ENCODE measurements at regions not wholly inside any gene's neighbourhood (a gene's known extent, or its start where the extent isn't known, plus 50 kb on each side); places are given as distances from the start of the nearest gene placed in this dataset.

DNA sequence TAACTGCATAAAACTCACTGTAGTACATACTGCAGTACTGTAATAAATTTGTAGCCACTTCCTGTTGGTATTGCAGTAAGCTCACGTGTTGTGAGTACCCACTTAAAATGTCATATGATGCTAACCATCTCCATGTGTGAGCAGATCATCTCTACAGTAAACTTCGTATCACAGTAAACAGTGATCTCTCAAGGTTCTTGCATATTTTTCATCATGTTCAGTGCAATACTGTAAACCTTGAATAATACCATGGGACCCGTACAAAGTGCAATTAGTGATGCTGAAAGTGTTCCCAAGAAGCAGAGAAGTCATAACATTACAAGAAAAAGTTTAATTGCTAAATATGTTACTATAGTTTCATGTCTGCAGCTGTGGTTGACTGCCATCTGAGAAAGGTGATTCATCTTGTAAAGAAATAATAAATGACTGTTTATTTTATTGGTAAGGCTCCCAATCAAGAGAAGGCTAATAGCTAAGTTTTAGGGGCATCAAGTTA is 253.8 kb upstream of the POU5F2 start:
- BruUV-seq (replicated peaks): no TSS peak
- Histone ChIP-seq H3K9me3 (ENCODE audit: control insufficient read depth, insufficient read depth, low read length) (no peaks in the 10 kb centered on the region), H3K27me3 (ENCODE audit: control insufficient read depth, insufficient read depth, low read length) (no peaks in the 10 kb centered on the region), H4K5ac (ENCODE audit: low read depth, low read length) (no peak overlapping the region), H2BK5ac (ENCODE audit: low read depth, low read length, poor library complexity, severe bottlenecking) (no peak overlapping the region), H3K4me2 (ENCODE audit: low read depth, low read length) (no peak overlapping the region), H2AFZ (replicated peaks; ENCODE audit: low read length, poor library complexity) (no peak overlapping the region), H4K20me1 (ENCODE audit: insufficient read depth, low read length) (no peaks in the 10 kb centered on the region), H2BK120ac (ENCODE audit: low read depth, low read length) (no peak overlapping the region), H2BK15ac (ENCODE audit: low read depth, low read length) (no peak overlapping the region), H3K14ac (replicated peaks; ENCODE audit: low read depth, low read length) (no peak overlapping the region), H2AK5ac (ENCODE audit: low read depth, low read length) (no peak overlapping the region), H3K9ac (ENCODE audit: low read depth, low read length) (no peak overlapping the region), H3K56ac (ENCODE audit: extremely low read depth, insufficient read depth, low read length) (no peak overlapping the region), H3K18ac (ENCODE audit: low read depth, low read length) (no peak overlapping the region), H3K79me1 (ENCODE audit: low read depth in 1 of 2, low read length in 2 of 2) (peaks cover 0 to 5% of the 10 kb centered on the region in 2 experiments; a peak in 1 of 4 replicates), H3K4me3 (ENCODE audit: insufficient read depth, low read depth, low read length) (no peak overlapping the region), H4K8ac (ENCODE audit: low read depth in 2 of 2, low read length in 2 of 2) (no peak overlapping the region), H4K91ac (ENCODE audit: insufficient read depth, low read depth, low read length) (no peak overlapping the region), H3K4me1 (ENCODE audit: control insufficient read depth, insufficient read depth, low read length) (peaks cover 2% of the 10 kb centered on the region; the same call in 1 of the 2 replicates), H3K36me3 (ENCODE audit: control insufficient read depth, insufficient read depth, low read length) (no peaks in the 10 kb centered on the region), H3K4ac (ENCODE audit: low read depth, low read length) (no peak overlapping the region), H2BK20ac (ENCODE audit: low read depth, low read length) (no peak overlapping the region), H3K27ac (ENCODE audit: insufficient read depth, low read length) (no peak overlapping the region), H2AK9ac (replicated peaks; ENCODE audit: low read depth, low read length, poor library complexity) (no peak overlapping the region), H3K23ac (ENCODE audit: low read depth, low read length) (no peak overlapping the region), H3K9me1 (ENCODE audit: insufficient read depth, low read length) (no peaks in the 10 kb centered on the region)
- dilution Hi-C loops (cut with HindIII; ENCODE audit: low sequenced_read_pairs, unreplicated experiment) (no loop called here), intact Hi-C loops (cut with micrococcal nuclease) (no loop called here), in situ Hi-C loops (cut with MboI; ENCODE audit: low sequenced_read_pairs) (no loop called here)
- CTCF ChIA-PET: no interaction called here
- WGBS, 2 experiments (ENCODE audit: extremely low coverage in 2 of 2, insufficient read length in 1 of 2): no CpG with 5 or more reads among the region's 3 CpGs
- DNase-seq (no peak), ATAC-seq (ENCODE audit: low read depth) (no peak)
- POLR2A ChIA-PET (ENCODE audit: unreplicated experiment): no interaction called here
- TF ChIP-seq, protein P1, sequence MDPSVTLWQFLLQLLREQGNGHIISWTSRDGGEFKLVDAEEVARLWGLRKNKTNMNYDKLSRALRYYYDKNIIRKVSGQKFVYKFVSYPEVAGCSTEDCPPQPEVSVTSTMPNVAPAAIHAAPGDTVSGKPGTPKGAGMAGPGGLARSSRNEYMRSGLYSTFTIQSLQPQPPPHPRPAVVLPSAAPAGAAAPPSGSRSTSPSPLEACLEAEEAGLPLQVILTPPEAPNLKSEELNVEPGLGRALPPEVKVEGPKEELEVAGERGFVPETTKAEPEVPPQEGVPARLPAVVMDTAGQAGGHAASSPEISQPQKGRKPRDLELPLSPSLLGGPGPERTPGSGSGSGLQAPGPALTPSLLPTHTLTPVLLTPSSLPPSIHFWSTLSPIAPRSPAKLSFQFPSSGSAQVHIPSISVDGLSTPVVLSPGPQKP (IDR thresholded peaks at IDR 0.05; ENCODE audit: borderline replicate concordance, low read depth, low read length): no peak
- no peak for TF ChIP-seq CHD1 (IDR thresholded peaks at IDR 0.05; ENCODE audit: low read depth, low read length)
